HCT116 (cell line): ENCODE measurements at regions not wholly inside any gene's neighbourhood (a gene's known extent, or its start where the extent isn't known, plus 50 kb on each side); places are given as distances from the start of the nearest gene placed in this dataset.

Experiments
- ATAC-seq: fragments of 200-7000 bp; cut with Tn5 transposase; 2 replicates; pipeline ENCODE4 v1.9.1; 2020; ENCODE audit warnings: mild to moderate bottlenecking, moderate library complexity
- BruUV-seq: library from RNA; stranded (reverse); fragments of 400-500 nt; replicated peaks from 2 replicates; lab custom pipeline; 2021; lab: Mats Ljungman, UMichigan
- CTCF ChIA-PET: fragments of 300-600 bp; sonication (Branson Sonifier 250); formaldehyde crosslinking; loops from one replicate; lab custom pipeline; 2021; ENCODE audit warnings: antibody characterized with exemption; lab: Charles Lee
- POLR2A ChIA-PET: fragments of 300-600, 350-600 bp; sonication (Branson Sonifier 250); formaldehyde crosslinking; loops from one replicate; lab custom pipeline; 2021; ENCODE audit warnings: antibody characterized with exemption; lab: Charles Lee
- RAD21 ChIA-PET, 2 experiments: fragments of 300-600 bp; sonication (Branson Sonifier 250); formaldehyde crosslinking; loops; one replicate each; lab custom pipeline; 2023; ENCODE audit warnings: low total read pairs in 2 of 2; ENCODE audit not compliant: uncharacterized antibody in 2 of 2, unreplicated experiment in 2 of 2, low non-redundant PET in 1 of 2; lab: Charles Lee
- DNase-seq: peaks from one replicate; pipeline ENCODE4 v3.0.0-alpha.2; 2010; ENCODE audit warnings: low read depth, low spot score
- H2AFZ ChIP-seq: fragments of 200-600 bp; shearing (Covaris generic), sonication (generic); 2 replicates; pipeline ENCODE4 v1.6.1; 2017; ENCODE audit warnings: low read depth, mixed run types, mixed read lengths, antibody characterized with exemption, low read length; ENCODE audit not compliant: poor library complexity, severe bottlenecking
- H3K27ac ChIP-seq: 2 replicates; pipeline ENCODE4 v1.5.1; 2012; ENCODE audit warnings: low read depth, low read length
- H3K27me3 ChIP-seq: fragments of 200-600 bp; sonication (generic); 2 replicates; pipeline ENCODE4 v1.6.1; 2016; ENCODE audit warnings: mixed run types, low read length, mixed read lengths; ENCODE audit not compliant: insufficient read depth
- H3K36me3 ChIP-seq, 2 experiments: fragments of 200-500 bp in 1 of 2; fragments of 200-600 bp in 1 of 2; sonication (Bioruptor generic) in 1 of 2; sonication (generic) in 1 of 2; 2 replicates each; pipeline versions ENCODE4 v1.5.1 to v1.6.1; 2014 to 2016; ENCODE audit warnings: low read length in 2 of 2, inconsistent platforms in 1 of 2, mixed read lengths in 1 of 2, mixed run types in 1 of 2; ENCODE audit not compliant: insufficient read depth in 2 of 2, control insufficient read depth in 1 of 2
- H3K4me1 ChIP-seq, 2 experiments: fragments of 200-600 bp in 1 of 2; sonication (generic) in 1 of 2; 2 replicates each; pipeline versions ENCODE4 v1.5.1 to v1.6.1; 2012 to 2017; ENCODE audit warnings: low read length in 2 of 2, inconsistent platforms in 1 of 2, mild to moderate bottlenecking in 1 of 2, mixed read lengths in 1 of 2, mixed run types in 1 of 2, moderate library complexity in 1 of 2; ENCODE audit not compliant: insufficient read depth in 2 of 2, control insufficient read depth in 1 of 2
- H3K4me2 ChIP-seq: fragments of 200-600 bp; sonication (generic); 2 replicates; pipeline ENCODE4 v1.6.1; 2017; ENCODE audit warnings: mixed run types, low read length, mixed read lengths
- H3K4me3 ChIP-seq, 2 experiments: fragments of 200-600 bp in 1 of 2; sonication (generic) in 1 of 2; replicated peaks in 1 of 2; 2 replicates each; pipeline ENCODE4 v1.5.1; 2011 to 2016; ENCODE audit warnings: low read length in 2 of 2, control low read depth in 1 of 2, low read depth in 1 of 2, mild to moderate bottlenecking in 1 of 2, mixed read lengths in 1 of 2, mixed run types in 1 of 2
- H3K79me2 ChIP-seq: fragments of 200-600 bp; sonication (generic); 2 replicates; pipeline ENCODE4 v1.6.1; 2017; ENCODE audit warnings: mild to moderate bottlenecking, mixed run types, low read length, moderate library complexity, mixed read lengths; ENCODE audit not compliant: insufficient read depth
- H3K9ac ChIP-seq: fragments of 200-600 bp; sonication (generic); 2 replicates; pipeline ENCODE4 v1.6.1; 2016; ENCODE audit warnings: low read length, mixed read lengths
- H3K9me2 ChIP-seq: fragments of 200-600 bp; sonication (generic), shearing (Covaris generic); 2 replicates; pipeline ENCODE4 v1.6.1; 2017; ENCODE audit warnings: mixed run types, mild to moderate bottlenecking, moderate library complexity; ENCODE audit not compliant: insufficient read depth
- H3K9me3 ChIP-seq, 2 experiments: fragments of 200-500 bp in 1 of 2; fragments of 200-600 bp in 1 of 2; sonication (Bioruptor generic) in 1 of 2; sonication (generic) in 1 of 2; 2 replicates each; pipeline ENCODE4 v1.6.1; 2014 to 2017; ENCODE audit warnings: low read length in 2 of 2, mixed read lengths in 2 of 2, inconsistent platforms in 1 of 2, low read depth in 1 of 2, mild to moderate bottlenecking in 1 of 2, mixed run types in 1 of 2, moderate library complexity in 1 of 2; ENCODE audit not compliant: control insufficient read depth in 1 of 2, insufficient read depth in 1 of 2
- H4K20me1 ChIP-seq: fragments of 200-600 bp; sonication (generic), shearing (Covaris generic); 2 replicates; pipeline ENCODE4 v1.6.1; 2017; ENCODE audit warnings: mixed run types, mild to moderate bottlenecking, moderate library complexity; ENCODE audit not compliant: insufficient read depth
- ATF3 ChIP-seq: IDR thresholded peaks from 2 replicates; pipeline ENCODE4 v1.6.1; 2012
- CBX3 ChIP-seq: IDR thresholded peaks from 2 replicates; pipeline ENCODE4 v1.6.1; 2012; ENCODE audit warnings: low read depth
- CEBPB ChIP-seq: IDR thresholded peaks from 2 replicates; pipeline ENCODE4 v1.6.1; 2012; ENCODE audit warnings: low read depth
- CTCF ChIP-seq, 3 experiments: fragments of 200-600 bp in 1 of 3; sonication (generic) in 1 of 3; IDR thresholded peaks in 2 of 3; conservative IDR thresholded peaks in 1 of 3; 2 replicates each; pipeline ENCODE4 v1.5.1; 2012 to 2017; ENCODE audit warnings: low read depth in 2 of 3, low read length in 2 of 3, antibody characterized with exemption in 1 of 3, borderline replicate concordance in 1 of 3, control low read depth in 1 of 3, mild to moderate bottlenecking in 1 of 3, mixed read lengths in 1 of 3, mixed run types in 1 of 3, moderate library complexity in 1 of 3; ENCODE audit not compliant: insufficient read depth in 1 of 3
- EZH2 ChIP-seq: fragments of 200-600 bp; sonication (generic); IDR thresholded peaks from 2 replicates; pipeline ENCODE4 v1.6.1; 2017; ENCODE audit warnings: antibody characterized with exemption, mixed run types
- MAX ChIP-seq: IDR thresholded peaks from 2 replicates; pipeline ENCODE4 v1.6.1; 2012
- POLR2A ChIP-seq: IDR thresholded peaks from 2 replicates; pipeline ENCODE4 v1.7.0; 2011; ENCODE audit warnings: borderline replicate concordance; ENCODE audit not compliant: insufficient read depth, insufficient read length; ENCODE audit errors: extremely low read depth
- POLR2AphosphoS5 ChIP-seq: IDR thresholded peaks from 2 replicates; pipeline ENCODE4 v1.6.1; 2011; ENCODE audit warnings: mild to moderate bottlenecking, low read depth, low read length, moderate library complexity
- RAD21 ChIP-seq: IDR thresholded peaks from 2 replicates; pipeline ENCODE4 v1.6.1; 2012; ENCODE audit warnings: low read depth, mild to moderate bottlenecking
- SP1 ChIP-seq: IDR thresholded peaks from 2 replicates; pipeline ENCODE4 v1.6.1; 2012; ENCODE audit warnings: low read depth
- ZBTB33 ChIP-seq: IDR thresholded peaks from 2 replicates; pipeline ENCODE4 v1.6.1; 2011; ENCODE audit warnings: mild to moderate bottlenecking, low read length, moderate library complexity; ENCODE audit not compliant: insufficient replicate concordance; ENCODE audit errors: extremely low read depth
- intact Hi-C: fragments of 100-400 bp; cut with micrococcal nuclease; formaldehyde crosslinking; loops from 2 replicates; pipeline ENCODE4 v1.10.0; 2022

GRCh38 chr18:78810706-78811105 lies 168.9 kb upstream of the SALL3 start:
- DNase-seq (no peak), ATAC-seq (no peak)
- no peaks in the 10 kb centered on the region for H3K9me3 ChIP-seq
- intact Hi-C loops, result no loop called here
- H3K9ac ChIP-seq, result no peak overlapping the region
- H3K4me3 ChIP-seq, result no peak overlapping the region
- no peaks in the 10 kb centered on the region for H3K79me2 ChIP-seq
- POLR2A ChIA-PET, result no interaction called here
- H3K36me3 ChIP-seq, result no peaks in the 10 kb centered on the region
- H4K20me1 ChIP-seq, result no peaks in the 10 kb centered on the region
- CTCF ChIA-PET, result no interaction called here
- TF ChIP-seq POLR2AphosphoS5 (no peak), POLR2A (no peak), ATF3 (no peak), CBX3 (no peak), EZH2 (no peak), CEBPB (no peak)
- H3K27ac ChIP-seq, result no peak overlapping the region
- H3K4me1 ChIP-seq, result no peaks in the 10 kb centered on the region
- peaks cover 27% of the 10 kb centered on the region for H3K27me3 ChIP-seq
- no peaks in the 10 kb centered on the region for H3K9me2 ChIP-seq
- H3K4me2 ChIP-seq, result no peak overlapping the region
- RAD21 ChIA-PET, result no interaction called here
- H2AFZ ChIP-seq, result no peak overlapping the region
- no TSS peak for BruUV-seq

GRCh38 chr18:78812067-78812466 lies 167.6 kb upstream of the SALL3 start:
- H3K9ac ChIP-seq, result no peak overlapping the region
- H3K4me3 ChIP-seq, result no peak overlapping the region
- H3K27ac ChIP-seq, result no peak overlapping the region
- H3K79me2 ChIP-seq, result no peaks in the 10 kb centered on the region
- ChIA-PET RAD21 (no interaction called here), CTCF (no interaction called here), POLR2A (no interaction called here)
- no peak for ATAC-seq
- intact Hi-C loops, result no loop called here
- H3K9me2 ChIP-seq, result no peaks in the 10 kb centered on the region
- DNase-seq, result no peak
- no peaks in the 10 kb centered on the region for H3K9me3 ChIP-seq
- no peak overlapping the region for H3K4me2 ChIP-seq
- H3K36me3 ChIP-seq, result no peaks in the 10 kb centered on the region
- H3K27me3 ChIP-seq, result peaks cover 22% of the 10 kb centered on the region
- H2AFZ ChIP-seq, result no peak overlapping the region
- H4K20me1 ChIP-seq, result no peaks in the 10 kb centered on the region
- no peaks in the 10 kb centered on the region for H3K4me1 ChIP-seq
- TF ChIP-seq ZBTB33 (no peak), ATF3 (no peak), MAX (no peak), SP1 (no peak), CTCF (IDR thresholded peaks at IDR 0.05 in 2 of 3, conservative IDR thresholded peaks at IDR 0.05 in 1 of 3; ENCODE audit: borderline replicate concordance in 1 of 3, insufficient read depth in 1 of 3, low read depth in 2 of 3, low read length in 2 of 3) (no peak), CBX3 (no peak), RAD21 (no peak)
- no TSS peak for BruUV-seq
